ENCODE measurements at regions not wholly inside any gene's neighbourhood (a gene's known extent, or its start where the extent isn't known, plus 50 kb on each side); places are given as distances from the start of the nearest gene placed in this dataset.

GRCh38 chr12:115382681-115383080, 698.7 kb upstream of the TBX3 start:
- TF ChIP-seq CTCF (conservative IDR thresholded peaks at IDR 0.05): no peak
- no peak for TF ChIP-seq ZFX (IDR thresholded peaks at IDR 0.05)

Data from C4-2B (cell line).